Liver (tissue), 8 donors: ENCODE measurements at regions not wholly inside any gene's neighbourhood (a gene's known extent, or its start where the extent isn't known, plus 50 kb on each side); places are given as distances from the start of the nearest gene placed in this dataset.

Source experiments
- DNase-seq: peaks from one replicate; pipeline ENCODE4 v3.0.0-alpha.2; 2017; ENCODE audit warnings: low spot score
- H3K27ac ChIP-seq, 2 donors: one replicate each; pipeline ENCODE4 v1.7.0; 2013; ENCODE audit warnings: inconsistent platforms in 2 of 2, low read length in 2 of 2, control low read depth in 1 of 2, low read depth in 1 of 2, mild to moderate bottlenecking in 1 of 2
- H3K27me3 ChIP-seq, 4 donors: one replicate each; pipeline versions ENCODE4 v1.6.1 to v1.7.0; 2013; ENCODE audit warnings: low read length in 3 of 4, inconsistent platforms in 1 of 4, mild to moderate bottlenecking in 1 of 4, moderate library complexity in 1 of 4; ENCODE audit not compliant: control insufficient read depth in 4 of 4, insufficient read depth in 4 of 4
- H3K36me3 ChIP-seq, 4 donors: one replicate each; pipeline versions ENCODE4 v1.6.1 to v1.7.0; 2013; ENCODE audit warnings: low read length in 3 of 4, mild to moderate bottlenecking in 3 of 4, low read depth in 1 of 4, moderate library complexity in 1 of 4; ENCODE audit not compliant: control insufficient read depth in 4 of 4, insufficient read depth in 3 of 4
- H3K4me1 ChIP-seq, 4 donors: one replicate each; pipeline versions ENCODE4 v1.6.1 to v1.7.0; 2013; ENCODE audit warnings: low read length in 3 of 4, mild to moderate bottlenecking in 3 of 4, moderate library complexity in 1 of 4; ENCODE audit not compliant: control insufficient read depth in 4 of 4, insufficient read depth in 4 of 4
- H3K4me3 ChIP-seq, 3 donors: one replicate each; pipeline versions ENCODE4 v1.6.1 to v1.7.0; 2013; ENCODE audit warnings: low read length in 3 of 3, control low read depth in 1 of 3, low read depth in 1 of 3, mild to moderate bottlenecking in 1 of 3
- H3K9ac ChIP-seq, 2 donors: one replicate each; pipeline ENCODE4 v1.7.0; 2013; ENCODE audit warnings: low read length in 2 of 2, mild to moderate bottlenecking in 2 of 2, moderate library complexity in 2 of 2, control low read depth in 1 of 2, low read depth in 1 of 2
- H3K9me3 ChIP-seq, 4 donors: one replicate each; pipeline versions ENCODE4 v1.6.1 to v1.7.0; 2013; ENCODE audit warnings: low read length in 3 of 4; ENCODE audit not compliant: control insufficient read depth in 4 of 4
- EGR1 ChIP-seq, 2 donors: IDR thresholded peaks; 2 replicates each; pipeline ENCODE4 v1.6.1; 2016 to 2018; ENCODE audit warnings: antibody characterized with exemption in 2 of 2, low read depth in 2 of 2
- FOXA1 ChIP-seq: IDR thresholded peaks from 2 replicates; pipeline ENCODE4 v1.6.1; 2016; ENCODE audit warnings: antibody characterized with exemption
- HNF4A ChIP-seq, 2 donors: conservative IDR thresholded peaks; 2 replicates each; pipeline ENCODE4 v1.6.1; 2016; ENCODE audit warnings: antibody characterized with exemption in 2 of 2, mild to moderate bottlenecking in 2 of 2
- NR2F2 ChIP-seq: IDR thresholded peaks from 2 replicates; pipeline ENCODE4 v1.6.1; 2016; ENCODE audit warnings: antibody characterized with exemption
- RAD21 ChIP-seq, 2 donors: IDR thresholded peaks; 2 replicates each; pipeline ENCODE4 v1.6.1; 2016; ENCODE audit warnings: antibody characterized with exemption in 2 of 2, mild to moderate bottlenecking in 2 of 2
- SP1 ChIP-seq: IDR thresholded peaks from 2 replicates; pipeline ENCODE4 v1.6.1; 2018; ENCODE audit warnings: antibody characterized with exemption, mild to moderate bottlenecking
- TAF1 ChIP-seq: conservative IDR thresholded peaks from 2 replicates; pipeline ENCODE4 v1.6.1; 2016; ENCODE audit warnings: antibody characterized with exemption, mild to moderate bottlenecking
- YY1 ChIP-seq: IDR thresholded peaks from 2 replicates; pipeline ENCODE4 v1.6.1; 2016; ENCODE audit warnings: antibody characterized with exemption, mild to moderate bottlenecking
- WGBS: extraction: QIAGEN DNeasy Blood & Tissue Kit; methylation state at CpG from one replicate; pipeline ENCODE4 v1.1.7; 2013; 5-methylcytosine and 5-hydroxymethylcytosine counted together
- TF ChIP-seq, protein P1 (sequence below): IDR thresholded peaks from 2 replicates; pipeline ENCODE4 v1.6.1; 2016; ENCODE audit warnings: antibody characterized with exemption
- TF ChIP-seq, protein P2 (sequence below): IDR thresholded peaks from 2 replicates; pipeline ENCODE4 v1.6.1; 2016; ENCODE audit warnings: antibody characterized with exemption
- TF ChIP-seq, protein P3 (sequence below): IDR thresholded peaks from 2 replicates; pipeline ENCODE4 v1.6.1; 2016; ENCODE audit warnings: antibody characterized with exemption, mild to moderate bottlenecking
- TF ChIP-seq, protein P4 (sequence below): fragments of 150-350 bp; IDR thresholded peaks from 2 replicates; pipeline ENCODE4 v1.5.1; 2017; ENCODE audit warnings: improper control_type of control experiment, low read depth, low read length; ENCODE audit not compliant: missing input control
- donor health status: healthy.
- donor health status: healthy.
- donor health status: healthy.
- donor health status: healthy.
- donor health status: healthy.

DNA sequence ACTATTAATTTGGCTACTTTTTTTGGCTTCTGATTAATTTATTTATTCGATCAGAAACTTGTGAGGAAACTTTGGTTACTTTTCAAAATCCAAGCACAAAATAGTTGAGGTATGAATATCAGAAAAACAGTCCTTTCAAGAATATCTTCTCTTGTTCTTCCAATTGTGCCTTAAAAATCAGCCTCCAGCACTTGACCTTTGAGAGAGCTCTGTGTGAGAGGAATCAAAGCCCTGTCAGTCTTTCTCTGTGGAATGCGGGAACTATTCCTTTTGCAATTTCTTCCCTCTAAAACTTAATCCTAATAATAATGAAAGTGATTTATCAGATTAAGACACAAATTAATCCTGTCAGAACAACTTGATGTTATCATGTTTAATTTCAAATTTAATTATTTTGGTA, 185.9 kb downstream of the ABHD5 start:
- TF ChIP-seq HNF4A (conservative IDR thresholded peaks at IDR 0.05) = no peak
- TF ChIP-seq, protein P1, sequence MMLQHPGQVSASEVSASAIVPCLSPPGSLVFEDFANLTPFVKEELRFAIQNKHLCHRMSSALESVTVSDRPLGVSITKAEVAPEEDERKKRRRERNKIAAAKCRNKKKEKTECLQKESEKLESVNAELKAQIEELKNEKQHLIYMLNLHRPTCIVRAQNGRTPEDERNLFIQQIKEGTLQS = no peak
- TF ChIP-seq FOXA1 = no peak
- TF ChIP-seq NR2F2 = no peak
- TF ChIP-seq, protein P2, sequence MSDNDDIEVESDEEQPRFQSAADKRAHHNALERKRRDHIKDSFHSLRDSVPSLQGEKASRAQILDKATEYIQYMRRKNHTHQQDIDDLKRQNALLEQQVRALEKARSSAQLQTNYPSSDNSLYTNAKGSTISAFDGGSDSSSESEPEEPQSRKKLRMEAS = no peak
- no peak for TF ChIP-seq RAD21 (IDR thresholded peaks at IDR 0.05)
- peaks cover 0 to 2% (median 0%) of the 10 kb centered on the region in 4 donors for H3K27me3 ChIP-seq
- H3K9ac ChIP-seq = no peak overlapping the region
- no peak overlapping the region for H3K4me3 ChIP-seq
- H3K4me1 ChIP-seq = no peaks in the 10 kb centered on the region
- DNase-seq = no peak
- 92% methylated on average over 2 of the region's 2 CpGs for WGBS
- no peak overlapping the region for H3K27ac ChIP-seq
- no peaks in the 10 kb centered on the region for H3K36me3 ChIP-seq
- H3K9me3 ChIP-seq = no peaks in the 10 kb centered on the region

DNA sequence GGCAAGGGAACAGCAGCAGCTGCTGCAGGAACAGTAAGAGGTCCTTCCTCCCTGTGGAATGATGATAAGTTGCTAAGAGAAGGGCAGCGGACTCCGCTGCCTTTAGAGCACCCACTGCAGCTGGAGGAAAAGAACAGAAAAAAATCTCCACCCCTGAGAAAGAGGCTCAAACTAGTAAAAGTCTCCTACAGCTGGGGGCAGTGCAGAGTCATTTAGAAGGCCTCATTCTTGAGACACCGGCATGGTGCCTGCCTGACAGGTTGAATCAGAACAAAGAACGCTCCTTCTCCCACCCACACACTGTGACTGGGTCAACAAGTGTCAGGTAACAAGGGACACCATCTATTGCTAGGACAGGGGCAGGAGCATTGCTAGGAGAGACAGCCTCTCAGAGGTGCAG, 188.4 kb downstream of the ABHD5 start:
- 38% methylated on average over 4 of the region's 4 CpGs for WGBS
- H3K36me3 ChIP-seq = no peaks in the 10 kb centered on the region
- TF ChIP-seq EGR1 (IDR thresholded peaks at IDR 0.05; ENCODE audit: low read depth in 2 of 2) = no peak
- no peak for TF ChIP-seq TAF1
- TF ChIP-seq, protein P3, sequence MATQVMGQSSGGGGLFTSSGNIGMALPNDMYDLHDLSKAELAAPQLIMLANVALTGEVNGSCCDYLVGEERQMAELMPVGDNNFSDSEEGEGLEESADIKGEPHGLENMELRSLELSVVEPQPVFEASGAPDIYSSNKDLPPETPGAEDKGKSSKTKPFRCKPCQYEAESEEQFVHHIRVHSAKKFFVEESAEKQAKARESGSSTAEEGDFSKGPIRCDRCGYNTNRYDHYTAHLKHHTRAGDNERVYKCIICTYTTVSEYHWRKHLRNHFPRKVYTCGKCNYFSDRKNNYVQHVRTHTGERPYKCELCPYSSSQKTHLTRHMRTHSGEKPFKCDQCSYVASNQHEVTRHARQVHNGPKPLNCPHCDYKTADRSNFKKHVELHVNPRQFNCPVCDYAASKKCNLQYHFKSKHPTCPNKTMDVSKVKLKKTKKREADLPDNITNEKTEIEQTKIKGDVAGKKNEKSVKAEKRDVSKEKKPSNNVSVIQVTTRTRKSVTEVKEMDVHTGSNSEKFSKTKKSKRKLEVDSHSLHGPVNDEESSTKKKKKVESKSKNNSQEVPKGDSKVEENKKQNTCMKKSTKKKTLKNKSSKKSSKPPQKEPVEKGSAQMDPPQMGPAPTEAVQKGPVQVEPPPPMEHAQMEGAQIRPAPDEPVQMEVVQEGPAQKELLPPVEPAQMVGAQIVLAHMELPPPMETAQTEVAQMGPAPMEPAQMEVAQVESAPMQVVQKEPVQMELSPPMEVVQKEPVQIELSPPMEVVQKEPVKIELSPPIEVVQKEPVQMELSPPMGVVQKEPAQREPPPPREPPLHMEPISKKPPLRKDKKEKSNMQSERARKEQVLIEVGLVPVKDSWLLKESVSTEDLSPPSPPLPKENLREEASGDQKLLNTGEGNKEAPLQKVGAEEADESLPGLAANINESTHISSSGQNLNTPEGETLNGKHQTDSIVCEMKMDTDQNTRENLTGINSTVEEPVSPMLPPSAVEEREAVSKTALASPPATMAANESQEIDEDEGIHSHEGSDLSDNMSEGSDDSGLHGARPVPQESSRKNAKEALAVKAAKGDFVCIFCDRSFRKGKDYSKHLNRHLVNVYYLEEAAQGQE = no peak
- no peak for TF ChIP-seq FOXA1
- peak; percentile 43 to 56 for TF ChIP-seq RAD21 (IDR thresholded peaks at IDR 0.05)
- TF ChIP-seq, protein P4, sequence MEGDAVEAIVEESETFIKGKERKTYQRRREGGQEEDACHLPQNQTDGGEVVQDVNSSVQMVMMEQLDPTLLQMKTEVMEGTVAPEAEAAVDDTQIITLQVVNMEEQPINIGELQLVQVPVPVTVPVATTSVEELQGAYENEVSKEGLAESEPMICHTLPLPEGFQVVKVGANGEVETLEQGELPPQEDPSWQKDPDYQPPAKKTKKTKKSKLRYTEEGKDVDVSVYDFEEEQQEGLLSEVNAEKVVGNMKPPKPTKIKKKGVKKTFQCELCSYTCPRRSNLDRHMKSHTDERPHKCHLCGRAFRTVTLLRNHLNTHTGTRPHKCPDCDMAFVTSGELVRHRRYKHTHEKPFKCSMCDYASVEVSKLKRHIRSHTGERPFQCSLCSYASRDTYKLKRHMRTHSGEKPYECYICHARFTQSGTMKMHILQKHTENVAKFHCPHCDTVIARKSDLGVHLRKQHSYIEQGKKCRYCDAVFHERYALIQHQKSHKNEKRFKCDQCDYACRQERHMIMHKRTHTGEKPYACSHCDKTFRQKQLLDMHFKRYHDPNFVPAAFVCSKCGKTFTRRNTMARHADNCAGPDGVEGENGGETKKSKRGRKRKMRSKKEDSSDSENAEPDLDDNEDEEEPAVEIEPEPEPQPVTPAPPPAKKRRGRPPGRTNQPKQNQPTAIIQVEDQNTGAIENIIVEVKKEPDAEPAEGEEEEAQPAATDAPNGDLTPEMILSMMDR = peak; percentile 20
- TF ChIP-seq YY1 = no peak
- TF ChIP-seq NR2F2 = no peak
- H3K27ac ChIP-seq = no peak overlapping the region
- H3K27me3 ChIP-seq = no peaks in the 10 kb centered on the region
- no peak overlapping the region for H3K4me3 ChIP-seq
- peaks cover 2 to 13% (median 6%) of the 10 kb centered on the region in 4 donors for H3K4me1 ChIP-seq
- DNase-seq = no peak
- H3K9ac ChIP-seq = no peak overlapping the region
- no peaks in the 10 kb centered on the region for H3K9me3 ChIP-seq

DNA sequence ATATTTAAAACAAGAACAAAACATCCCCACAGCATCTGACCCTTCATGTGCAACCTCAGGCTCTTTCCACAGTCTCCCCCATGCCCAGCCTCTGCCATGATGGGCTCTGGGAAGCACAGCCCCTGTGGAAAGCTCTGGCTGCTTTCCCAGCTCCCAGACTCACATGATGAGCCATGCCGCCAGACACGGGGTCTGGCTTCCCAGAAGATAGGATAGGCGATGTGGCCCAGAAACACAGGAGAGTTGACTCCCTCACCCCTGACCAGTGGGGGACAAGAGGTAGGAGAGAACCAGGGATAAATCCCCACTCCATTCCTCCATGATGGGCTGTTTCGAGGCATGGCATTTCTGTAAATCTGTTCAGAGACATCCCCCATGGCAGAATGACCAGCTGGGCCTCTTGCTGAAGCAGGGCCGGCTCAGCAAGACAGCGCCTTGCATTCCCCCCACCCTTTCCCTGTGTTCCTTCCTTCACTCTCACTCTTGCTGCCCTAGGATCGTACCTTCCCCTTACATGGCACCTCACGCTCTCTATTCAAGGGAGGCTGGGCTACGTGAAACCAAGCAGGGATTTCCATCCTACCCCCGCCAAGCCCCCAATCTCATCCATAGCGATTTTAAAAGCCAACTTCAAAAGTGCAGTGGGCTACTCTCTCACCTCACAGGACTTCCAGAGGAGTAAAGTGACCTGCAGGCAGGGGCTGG, 192.4 kb downstream of the ABHD5 start:
- TF ChIP-seq TAF1 (no peak), HNF4A (conservative IDR thresholded peaks at IDR 0.05) (no peak), SP1 (no peak)
- TF ChIP-seq, protein P4 = no peak
- TF ChIP-seq, protein P1 = no peak
- Histone ChIP-seq H3K4me3 (no peak overlapping the region), H3K4me1 (peaks cover 4 to 20% (median 8%) of the 10 kb centered on the region in 4 donors), H3K9ac (no peak overlapping the region), H3K27me3 (no peaks in the 10 kb centered on the region), H3K27ac (peak overlapping the region in 1 of 2 donors; percentile 49), H3K9me3 (no peaks in the 10 kb centered on the region), H3K36me3 (no peaks in the 10 kb centered on the region)
- 92% methylated on average over 11 of the region's 11 CpGs for WGBS
- DNase-seq = no peak
